OCI-LY1 (cell line): ENCODE measurements at regions not wholly inside any gene's neighbourhood (a gene's known extent, or its start where the extent isn't known, plus 50 kb on each side); places are given as distances from the start of the nearest gene placed in this dataset.

ENCODE experiments used
- H2AFZ ChIP-seq: fragments of 200-600 bp; sonication (generic), shearing (Covaris generic); 2 replicates; pipeline ENCODE4 v1.6.0; 2014; ENCODE audit warnings: antibody characterized with exemption, mild to moderate bottlenecking, low read length
- H3F3A ChIP-seq: fragments of 200-600 bp; sonication (generic), shearing (Covaris generic); 2 replicates; pipeline ENCODE4 v1.6.0; 2014; ENCODE audit warnings: mild to moderate bottlenecking, antibody characterized with exemption, low read length, moderate library complexity; ENCODE audit not compliant: insufficient read depth
- H3K27ac ChIP-seq: fragments of 200-600 bp; sonication (generic); 2 replicates; pipeline ENCODE4 v1.5.1; 2014; ENCODE audit warnings: low read length, mixed run types, mild to moderate bottlenecking, low read depth; ENCODE audit not compliant: poor library complexity, severe bottlenecking
- H3K27me3 ChIP-seq: fragments of 200-600 bp; sonication (generic); 2 replicates; pipeline ENCODE4 v1.6.0; 2014; ENCODE audit warnings: antibody characterized with exemption, mild to moderate bottlenecking, low read length, moderate library complexity; ENCODE audit not compliant: insufficient read depth
- H3K36me3 ChIP-seq: fragments of 200-600 bp; sonication (generic); 2 replicates; pipeline ENCODE4 v1.6.1; 2014; ENCODE audit warnings: mild to moderate bottlenecking, antibody characterized with exemption, low read length, moderate library complexity, mixed read lengths; ENCODE audit not compliant: insufficient read depth
- H3K4me1 ChIP-seq: fragments of 200-600 bp; sonication (generic); 2 replicates; pipeline ENCODE4 v1.5.1; 2014; ENCODE audit warnings: mild to moderate bottlenecking, low read length, moderate library complexity; ENCODE audit not compliant: insufficient read depth, severe bottlenecking
- H3K4me2 ChIP-seq: fragments of 200-600 bp; sonication (generic), shearing (Covaris generic); 2 replicates; pipeline ENCODE4 v1.6.1; 2014; ENCODE audit warnings: low read length
- H3K4me3 ChIP-seq: fragments of 200-600 bp; sonication (generic); 2 replicates; pipeline ENCODE4 v1.5.1; 2014; ENCODE audit warnings: low read length, low read depth, mild to moderate bottlenecking, mixed read lengths; ENCODE audit not compliant: poor library complexity, severe bottlenecking
- H3K79me2 ChIP-seq: fragments of 200-600 bp; shearing (Covaris generic); 2 replicates; pipeline ENCODE4 v1.6.1; 2016; ENCODE audit warnings: mixed run types, low read length, mixed read lengths; ENCODE audit not compliant: insufficient read depth
- H3K9ac ChIP-seq: fragments of 200-600 bp; sonication (generic), shearing (Covaris generic); 2 replicates; pipeline ENCODE4 v1.6.1; 2014; ENCODE audit warnings: mild to moderate bottlenecking, low read length, mixed read lengths
- H3K9me2 ChIP-seq: fragments of 200-600 bp; sonication (generic), shearing (Covaris generic); 2 replicates; pipeline ENCODE4 v1.6.1; 2014; ENCODE audit warnings: low read depth, mild to moderate bottlenecking, low read length, mixed read lengths
- H3K9me3 ChIP-seq: fragments of 200-600 bp; shearing (Covaris generic); 2 replicates; pipeline ENCODE4 v1.6.1; 2014; ENCODE audit warnings: low read length, mixed read lengths
- H4K20me1 ChIP-seq: fragments of 200-600 bp; sonication (generic), shearing (Covaris generic); 2 replicates; pipeline ENCODE4 v1.6.0; 2016; ENCODE audit warnings: mild to moderate bottlenecking, low read length; ENCODE audit not compliant: insufficient read depth
- EZH2 ChIP-seq: fragments of 200-600 bp; sonication (generic), shearing (Covaris generic); IDR thresholded peaks from 2 replicates; pipeline ENCODE4 v1.8.0; 2017; ENCODE audit warnings: borderline replicate concordance, mixed run types, mild to moderate bottlenecking, antibody characterized with exemption, low read length, moderate library complexity, mixed read lengths
- TF ChIP-seq, protein P1 (sequence below): fragments of 200-600 bp; sonication (generic), shearing (Covaris generic); IDR thresholded peaks from 2 replicates; pipeline ENCODE4 v1.5.1; 2017; ENCODE audit warnings: mild to moderate bottlenecking, antibody characterized with exemption, low read length, moderate library complexity, mixed read lengths

DNA sequence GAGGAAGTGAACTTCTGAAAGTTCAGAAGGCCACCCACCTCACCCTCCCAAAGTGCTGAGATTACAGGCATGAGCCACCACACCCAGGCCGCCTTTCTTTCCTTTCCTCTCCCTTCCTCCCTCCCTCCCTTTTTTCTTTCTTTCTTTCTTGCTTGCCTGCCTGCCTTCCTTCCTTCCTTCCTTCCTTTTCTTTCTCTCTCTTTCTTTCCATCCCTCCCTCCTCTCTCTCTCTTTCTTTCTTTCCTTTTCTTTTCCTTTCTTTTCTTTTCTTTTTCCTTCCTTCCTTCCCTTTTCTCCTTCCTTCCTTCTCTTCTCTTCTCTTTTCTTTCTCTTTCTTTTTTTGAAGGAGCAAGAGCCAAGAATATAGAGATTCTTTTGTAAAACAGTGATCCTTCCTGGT lies 208.3 kb upstream of the HMGA2 start:
- H3K9me3 ChIP-seq, result no peaks in the 10 kb centered on the region
- H3K36me3 ChIP-seq, result no peaks in the 10 kb centered on the region
- TF ChIP-seq, protein P1, sequence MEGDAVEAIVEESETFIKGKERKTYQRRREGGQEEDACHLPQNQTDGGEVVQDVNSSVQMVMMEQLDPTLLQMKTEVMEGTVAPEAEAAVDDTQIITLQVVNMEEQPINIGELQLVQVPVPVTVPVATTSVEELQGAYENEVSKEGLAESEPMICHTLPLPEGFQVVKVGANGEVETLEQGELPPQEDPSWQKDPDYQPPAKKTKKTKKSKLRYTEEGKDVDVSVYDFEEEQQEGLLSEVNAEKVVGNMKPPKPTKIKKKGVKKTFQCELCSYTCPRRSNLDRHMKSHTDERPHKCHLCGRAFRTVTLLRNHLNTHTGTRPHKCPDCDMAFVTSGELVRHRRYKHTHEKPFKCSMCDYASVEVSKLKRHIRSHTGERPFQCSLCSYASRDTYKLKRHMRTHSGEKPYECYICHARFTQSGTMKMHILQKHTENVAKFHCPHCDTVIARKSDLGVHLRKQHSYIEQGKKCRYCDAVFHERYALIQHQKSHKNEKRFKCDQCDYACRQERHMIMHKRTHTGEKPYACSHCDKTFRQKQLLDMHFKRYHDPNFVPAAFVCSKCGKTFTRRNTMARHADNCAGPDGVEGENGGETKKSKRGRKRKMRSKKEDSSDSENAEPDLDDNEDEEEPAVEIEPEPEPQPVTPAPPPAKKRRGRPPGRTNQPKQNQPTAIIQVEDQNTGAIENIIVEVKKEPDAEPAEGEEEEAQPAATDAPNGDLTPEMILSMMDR, result no peak
- no peak for TF ChIP-seq EZH2
- H3K4me3 ChIP-seq, result no peak overlapping the region
- H3K79me2 ChIP-seq, result no peaks in the 10 kb centered on the region
- no peak overlapping the region for H3K9ac ChIP-seq
- no peaks in the 10 kb centered on the region for H3F3A ChIP-seq
- H3K4me1 ChIP-seq, result no peaks in the 10 kb centered on the region
- H2AFZ ChIP-seq, result no peak overlapping the region
- H3K27me3 ChIP-seq, result no peaks in the 10 kb centered on the region
- H3K4me2 ChIP-seq, result no peak overlapping the region
- no peaks in the 10 kb centered on the region for H3K9me2 ChIP-seq
- no peak overlapping the region for H3K27ac ChIP-seq
- no peaks in the 10 kb centered on the region for H4K20me1 ChIP-seq

DNA sequence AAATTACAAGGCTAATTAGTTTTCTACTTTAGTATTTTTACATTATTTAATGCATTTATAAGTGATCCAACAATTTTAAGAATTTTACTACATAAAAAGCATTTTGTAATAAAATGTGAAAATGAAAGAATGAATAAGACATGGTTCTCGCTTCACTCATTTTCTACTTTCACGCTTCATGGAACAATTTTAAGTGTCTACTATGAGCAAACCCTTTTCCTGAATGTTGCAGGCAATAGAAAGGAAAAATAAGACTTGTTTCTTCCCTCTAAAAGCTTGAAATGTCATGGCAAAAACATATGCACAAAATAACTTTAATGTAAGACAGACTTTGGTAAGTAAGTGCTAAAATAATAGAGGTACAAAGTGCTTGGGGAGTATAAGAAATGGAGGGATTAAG lies 205.7 kb upstream of the HMGA2 start:
- H3K9me2 ChIP-seq, result no peaks in the 10 kb centered on the region
- H3K79me2 ChIP-seq, result no peaks in the 10 kb centered on the region
- H3K4me2 ChIP-seq, result no peak overlapping the region
- no peaks in the 10 kb centered on the region for H3K4me1 ChIP-seq
- no peaks in the 10 kb centered on the region for H3K9me3 ChIP-seq
- H3K9ac ChIP-seq, result no peak overlapping the region
- TF ChIP-seq EZH2, result no peak
- TF ChIP-seq, protein P1, result no peak
- H3K27me3 ChIP-seq, result no peaks in the 10 kb centered on the region
- H3F3A ChIP-seq, result no peaks in the 10 kb centered on the region
- H4K20me1 ChIP-seq, result no peaks in the 10 kb centered on the region
- H3K36me3 ChIP-seq, result no peaks in the 10 kb centered on the region
- no peak overlapping the region for H2AFZ ChIP-seq
- no peak overlapping the region for H3K4me3 ChIP-seq
- no peak overlapping the region for H3K27ac ChIP-seq

DNA sequence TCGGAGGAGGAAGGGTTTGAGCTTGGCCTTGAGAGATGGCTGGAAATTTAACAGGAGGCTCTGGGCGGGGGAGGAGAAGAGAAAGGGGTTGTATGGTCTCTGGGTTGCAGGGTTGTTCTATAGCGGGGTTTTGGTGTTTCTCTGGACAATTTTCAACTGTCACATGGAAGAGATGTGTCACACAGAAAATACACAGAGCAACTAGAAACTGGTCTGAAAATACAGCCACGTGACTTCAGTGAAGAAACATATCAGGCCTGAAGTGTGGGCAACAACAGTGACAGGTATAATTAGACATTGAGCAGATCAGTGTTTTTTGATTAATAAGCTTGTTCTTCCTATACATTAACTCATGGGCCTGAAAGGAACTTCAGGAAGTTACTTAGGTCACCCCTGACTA lies 205.3 kb upstream of the HMGA2 start:
- Histone ChIP-seq H3K36me3 (no peaks in the 10 kb centered on the region), H3K27ac (no peak overlapping the region), H3K27me3 (no peaks in the 10 kb centered on the region), H3K4me2 (no peak overlapping the region), H2AFZ (no peak overlapping the region), H3K4me1 (no peaks in the 10 kb centered on the region), H3K9me2 (no peaks in the 10 kb centered on the region), H3K4me3 (no peak overlapping the region), H3K9ac (no peak overlapping the region), H3F3A (no peaks in the 10 kb centered on the region), H3K9me3 (no peaks in the 10 kb centered on the region), H3K79me2 (no peaks in the 10 kb centered on the region), H4K20me1 (no peaks in the 10 kb centered on the region)
- TF ChIP-seq, protein P1, result no peak
- TF ChIP-seq EZH2, result no peak
